ENCODE measurements at regions not wholly inside any gene's neighbourhood (a gene's known extent, or its start where the extent isn't known, plus 50 kb on each side); places are given as distances from the start of the nearest gene placed in this dataset.

DNA sequence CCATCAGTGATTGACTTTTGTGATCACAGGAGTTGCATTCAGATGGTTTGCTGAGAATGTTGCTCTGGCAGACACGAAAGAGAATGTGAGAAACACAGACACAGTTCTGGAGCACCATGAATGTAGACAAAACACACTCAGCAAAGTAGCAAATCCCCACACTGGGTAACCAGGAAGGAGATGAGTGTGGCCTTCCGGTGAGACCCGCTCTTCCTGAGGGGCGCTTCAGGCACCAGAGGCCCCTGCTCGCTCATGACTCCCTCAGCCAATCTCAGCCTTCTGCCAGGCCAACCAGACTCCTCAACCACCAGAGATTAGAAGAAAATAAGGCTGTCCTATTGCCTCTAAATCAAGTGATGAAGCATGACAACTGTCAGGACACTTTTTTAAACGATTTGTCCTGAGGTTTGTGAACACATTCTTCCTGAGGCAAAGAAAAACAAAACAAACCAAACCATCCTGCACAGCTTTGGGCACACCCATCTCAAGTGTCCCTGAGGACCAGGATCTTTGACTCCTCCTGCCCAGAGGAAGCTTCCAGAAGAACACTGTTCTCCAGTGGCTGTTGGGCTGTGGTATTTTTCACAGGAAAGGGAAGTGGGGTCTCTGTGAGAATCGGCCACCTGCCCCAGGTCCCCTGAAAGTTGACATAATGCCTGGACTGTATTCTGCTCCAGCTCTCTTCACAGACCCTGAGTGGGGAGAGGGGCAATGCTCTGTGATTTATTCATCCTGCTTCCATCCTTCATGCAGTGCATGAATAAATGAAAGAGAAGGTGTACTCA lies 152.8 kb downstream of the BCL11A start:
- DNase-seq (ENCODE audit: low read depth): no peak

DNA sequence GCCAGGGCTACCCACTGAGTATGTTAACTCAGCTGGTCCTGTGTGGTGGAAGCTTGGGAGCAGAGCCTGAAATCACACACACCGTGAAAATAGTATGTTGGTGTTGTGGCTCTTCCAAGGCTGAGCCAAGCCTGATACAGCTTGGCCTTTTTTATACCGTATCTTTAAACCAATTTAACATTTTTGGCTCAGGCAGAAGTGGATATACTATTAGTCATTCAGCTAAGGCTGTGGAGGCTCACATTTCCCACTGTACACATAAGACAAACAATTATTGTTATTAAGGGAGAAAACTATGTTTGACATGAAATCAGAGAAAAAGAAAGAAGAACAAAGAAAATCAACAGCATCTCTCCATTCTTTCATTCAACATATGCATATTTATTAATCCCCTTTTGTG lies 159.0 kb downstream of the BCL11A start:
- peak; percentile 15 for DNase-seq (ENCODE audit: low read depth)

DNA sequence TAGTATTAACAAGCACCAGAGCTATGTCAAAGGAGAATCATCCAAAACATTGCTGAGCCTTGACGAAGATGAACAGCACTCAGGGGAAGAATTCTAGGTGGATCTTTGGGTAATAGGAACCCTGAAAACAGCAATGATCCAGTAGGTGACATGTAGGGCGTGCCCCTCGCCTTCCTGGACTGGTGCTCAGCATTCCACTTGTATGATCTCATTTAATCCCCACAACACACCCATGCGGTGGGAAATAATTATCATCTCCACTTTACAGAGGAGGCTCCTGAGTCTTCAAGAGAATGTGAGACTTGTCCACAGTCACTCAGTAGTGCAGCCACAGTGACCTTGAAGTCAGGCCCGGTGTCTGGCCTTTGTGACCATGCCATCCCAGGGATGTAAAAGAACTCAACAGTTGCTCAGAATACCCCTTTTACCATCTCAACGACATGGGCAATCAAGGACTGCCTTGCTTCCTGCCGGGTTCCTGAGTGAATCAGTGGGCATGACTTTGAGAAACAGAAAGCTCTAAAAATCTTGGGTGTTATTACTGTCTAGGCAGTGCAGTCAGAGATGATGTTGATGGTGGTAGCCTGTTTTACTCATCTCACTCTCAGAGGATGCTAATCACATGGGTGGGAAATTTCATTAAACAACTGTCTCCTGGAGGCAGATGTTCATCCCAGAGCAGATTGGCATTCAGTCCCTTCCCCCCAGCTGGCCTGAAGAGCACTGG lies 161.6 kb downstream of the BCL11A start:
- DNase-seq (ENCODE audit: low read depth): no peak

DNA sequence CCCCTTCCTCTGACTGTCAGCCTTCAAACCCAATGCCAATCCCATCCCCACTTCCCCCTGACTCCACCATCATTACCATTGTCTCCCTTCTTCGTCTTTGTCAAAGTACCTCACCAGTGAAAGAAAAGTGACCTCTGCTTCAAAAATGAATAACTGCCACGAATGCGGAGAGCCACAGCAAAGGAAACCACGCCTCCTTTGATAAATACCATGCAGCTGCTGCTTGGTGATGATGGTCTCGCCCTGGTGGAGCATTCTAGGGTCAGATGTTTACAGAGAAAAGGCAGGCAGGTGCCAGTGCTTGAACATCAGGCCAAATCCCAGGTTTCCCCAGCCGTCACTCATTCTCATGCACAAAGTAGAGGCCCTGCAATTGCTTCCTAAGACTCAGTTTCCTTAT lies 162.2 kb downstream of the BCL11A start:
- DNase-seq (ENCODE audit: low read depth): no peak

DNA sequence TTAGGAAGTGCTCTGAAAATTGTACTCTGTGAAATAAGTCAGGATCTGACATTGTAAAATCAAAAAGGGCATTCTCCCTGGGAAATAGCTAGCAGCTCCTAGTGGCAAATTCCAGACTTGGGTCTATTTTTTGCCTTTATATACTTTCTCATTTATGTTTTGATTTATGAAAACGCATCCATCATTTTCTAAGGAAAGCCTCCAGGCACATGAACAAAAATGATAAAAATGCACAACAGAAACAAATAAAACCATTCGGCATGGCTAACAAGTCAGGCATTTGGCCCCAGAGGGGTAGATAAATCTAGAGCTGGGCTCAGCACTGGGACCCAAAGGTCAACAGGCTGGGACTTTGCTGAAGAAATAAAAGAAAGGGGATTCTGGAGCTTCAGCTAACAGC lies 167.0 kb downstream of the BCL11A start:
- no peak for DNase-seq (ENCODE audit: low read depth)

DNA sequence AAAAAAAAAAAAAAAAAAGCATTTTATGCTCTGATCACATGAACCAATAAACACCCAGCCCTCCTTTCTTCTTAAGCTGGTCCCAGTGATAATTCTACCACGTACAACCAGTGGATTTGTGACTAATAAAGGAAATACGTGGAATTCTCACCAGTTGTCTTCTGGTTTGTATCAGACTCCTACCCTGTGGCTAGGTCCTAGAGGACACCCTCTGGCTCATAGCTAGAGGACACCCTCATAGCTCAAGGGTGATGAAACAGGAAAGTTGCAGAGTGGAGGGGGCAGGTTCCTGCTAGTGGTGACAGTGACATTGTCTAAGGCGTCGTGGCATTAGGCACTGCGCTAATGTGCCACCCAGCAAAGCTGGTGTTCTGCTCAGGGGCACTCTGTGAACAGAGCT lies 167.8 kb downstream of the BCL11A start:
- no peak for DNase-seq (ENCODE audit: low read depth)

DNA sequence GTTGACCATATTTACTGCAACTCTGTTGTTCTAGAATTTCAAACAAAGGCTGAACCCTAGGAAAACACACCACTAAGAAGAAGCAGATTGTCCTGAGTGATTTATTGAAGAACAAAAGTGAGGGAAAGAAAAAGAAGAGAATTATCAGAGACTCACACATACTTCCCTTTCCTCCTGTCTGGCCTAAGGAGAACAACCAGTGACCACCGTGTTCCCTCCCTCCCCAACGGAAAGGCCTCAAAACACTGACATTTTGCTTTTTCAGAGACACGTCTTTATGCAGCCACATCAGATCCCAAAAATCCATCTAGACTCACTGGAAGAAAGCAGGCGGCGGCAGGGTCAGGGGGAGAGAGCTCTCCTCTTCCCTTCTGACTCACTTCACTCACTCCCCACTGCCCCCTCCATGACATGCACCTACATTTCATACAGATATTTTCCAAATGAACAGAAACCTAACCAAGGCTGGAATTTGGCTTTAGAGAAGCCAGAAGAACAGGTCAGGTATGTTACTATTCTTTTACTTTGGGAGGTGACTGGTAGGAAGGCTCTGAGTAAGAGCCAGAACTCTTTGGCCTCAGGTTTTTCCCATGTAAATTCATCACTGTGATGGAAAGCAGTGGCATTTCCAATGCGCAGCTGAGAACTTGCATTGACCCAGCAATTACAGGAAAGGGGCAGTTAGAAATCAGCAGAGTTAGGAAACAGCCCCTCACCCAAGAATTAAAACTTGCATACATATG lies 169.9 kb downstream of the BCL11A start:
- no peak for DNase-seq (ENCODE audit: low read depth)

DNA sequence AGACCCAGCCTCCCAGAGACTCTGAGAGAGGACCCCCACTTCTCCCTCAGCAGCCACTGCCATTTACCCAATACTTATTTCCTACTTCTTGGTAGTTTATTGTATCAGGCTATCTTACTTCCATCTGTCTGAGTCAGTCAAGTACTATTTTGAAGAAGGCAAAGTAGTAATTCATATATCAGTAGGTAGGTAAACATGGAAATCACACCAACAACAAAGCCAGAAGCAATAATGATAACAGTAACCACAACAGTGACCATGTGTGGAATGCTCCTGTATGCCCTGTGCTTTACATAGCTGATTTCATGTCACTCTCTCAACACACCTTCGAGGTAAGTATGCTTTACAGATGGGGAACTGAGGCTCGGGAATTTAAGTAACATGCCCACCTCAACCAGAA lies 173.0 kb downstream of the BCL11A start:
- no peak for DNase-seq (ENCODE audit: low read depth)

DNA sequence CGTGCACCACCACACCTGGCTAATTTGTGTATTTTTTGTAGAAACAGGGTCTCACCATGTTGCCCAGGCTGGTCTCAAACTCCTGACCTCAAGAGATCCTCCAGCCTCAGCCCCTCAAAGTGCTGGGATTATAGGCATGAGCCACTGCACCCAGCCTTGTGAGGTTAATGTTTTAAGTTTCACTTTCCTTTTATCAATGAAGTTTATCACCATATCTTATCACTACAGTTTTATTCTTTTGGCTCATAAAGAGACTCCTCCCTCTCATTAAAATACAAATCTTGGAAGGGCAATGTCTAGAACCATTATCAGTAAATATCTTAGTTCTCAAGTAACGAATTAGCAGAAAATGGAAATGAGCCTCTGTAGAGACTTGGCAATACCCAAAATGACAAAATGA lies 173.8 kb downstream of the BCL11A start:
- no peak for DNase-seq (ENCODE audit: low read depth)

DNA sequence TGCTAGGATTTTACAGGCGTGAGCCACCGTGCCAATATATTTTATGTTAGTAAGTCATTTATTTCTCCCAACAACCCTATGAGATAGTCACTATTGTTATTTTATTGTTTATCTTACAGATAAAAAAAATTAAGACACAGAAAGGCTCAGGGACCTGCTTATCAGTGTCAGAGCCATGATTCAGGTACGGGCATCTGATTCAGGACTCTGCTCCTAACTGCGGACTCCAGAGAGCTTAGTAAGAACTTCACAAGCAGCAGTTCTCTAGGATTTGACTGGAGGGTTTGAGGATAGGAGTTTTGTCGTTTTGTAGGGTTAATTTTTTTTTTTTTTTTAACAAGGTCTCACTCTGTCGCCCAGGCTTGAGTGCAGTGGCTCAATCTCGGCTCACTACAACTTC lies 174.2 kb downstream of the BCL11A start:
- no peak for DNase-seq (ENCODE audit: low read depth)

DNA sequence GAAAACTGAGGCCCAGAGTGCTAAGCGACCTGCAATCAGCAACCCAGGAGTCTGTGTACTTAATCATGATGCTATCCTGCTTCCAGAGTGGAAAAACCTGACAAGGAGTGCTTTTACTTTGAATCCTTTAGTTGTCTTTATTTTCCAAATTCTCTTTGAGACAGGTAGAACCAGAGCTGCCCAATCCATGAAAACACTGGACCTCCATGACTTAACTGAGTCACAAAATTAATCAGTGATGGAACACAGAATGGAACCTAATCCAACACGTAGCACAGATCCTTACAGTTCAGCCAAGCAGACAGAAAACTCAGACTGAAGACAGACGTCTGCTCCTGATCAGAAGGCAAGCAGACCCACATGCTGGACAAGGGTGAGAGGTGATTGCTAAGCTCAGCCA lies 175.6 kb downstream of the BCL11A start:
- no peak for DNase-seq (ENCODE audit: low read depth)

DNA sequence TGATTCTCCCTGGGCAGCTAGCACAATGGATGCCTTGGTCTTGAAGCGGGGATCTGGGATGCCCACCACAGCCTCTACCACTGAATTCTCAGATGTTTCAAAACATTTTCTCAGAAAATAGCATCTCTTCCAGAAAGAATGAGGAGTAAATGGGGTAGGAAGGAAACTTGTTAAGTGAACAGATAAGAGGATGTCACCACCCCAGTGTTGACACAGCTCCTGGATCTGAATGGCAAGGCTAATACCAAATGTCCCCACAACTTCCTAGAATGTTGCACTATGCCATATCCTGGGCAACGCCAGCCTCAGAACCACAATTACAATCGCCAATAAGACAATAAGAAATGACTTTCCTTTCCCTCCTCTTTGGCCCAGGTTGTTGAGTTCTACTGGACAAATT lies 177.2 kb downstream of the BCL11A start:
- no peak for DNase-seq (ENCODE audit: low read depth)

DNA sequence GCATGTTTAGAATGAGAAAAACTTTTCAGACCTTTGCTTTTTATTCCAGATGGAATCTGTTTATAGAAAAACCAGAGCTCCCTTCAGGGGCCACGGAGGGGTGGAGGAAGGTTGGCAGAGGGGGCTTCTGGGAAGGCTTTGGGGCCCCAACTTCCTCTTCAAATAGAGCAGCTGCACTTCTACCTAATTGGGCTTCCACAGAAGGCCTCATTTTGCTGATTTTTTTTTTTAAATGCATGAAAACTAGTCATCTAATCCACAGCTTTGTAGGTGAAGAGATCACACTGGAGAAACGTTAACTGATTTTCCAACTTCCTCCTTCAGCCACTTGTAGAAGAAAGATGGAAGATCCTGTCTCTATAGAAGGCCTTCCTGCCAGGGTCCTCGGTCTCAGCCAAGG lies 181.8 kb downstream of the BCL11A start:
- no peak for DNase-seq (ENCODE audit: low read depth)

DNA sequence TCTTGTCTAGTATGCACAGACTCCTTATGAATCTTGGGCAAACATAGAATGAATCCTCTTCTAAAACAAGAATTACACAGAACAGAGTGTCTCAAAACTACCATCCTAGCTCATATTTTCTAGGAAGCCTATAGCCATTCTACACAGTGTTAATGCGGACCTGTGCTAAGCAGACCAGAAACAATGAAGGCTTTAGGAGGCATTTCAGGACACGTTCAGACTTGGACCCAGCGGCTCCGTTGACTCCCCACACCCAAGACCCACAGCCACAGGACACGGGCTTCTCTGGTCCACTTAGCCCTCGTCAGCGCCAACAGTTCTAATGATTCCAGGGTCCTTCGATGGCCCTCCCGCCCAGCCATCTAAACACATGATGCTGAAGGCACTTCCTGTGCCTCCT lies 182.2 kb downstream of the BCL11A start:
- no peak for DNase-seq (ENCODE audit: low read depth)

DNA sequence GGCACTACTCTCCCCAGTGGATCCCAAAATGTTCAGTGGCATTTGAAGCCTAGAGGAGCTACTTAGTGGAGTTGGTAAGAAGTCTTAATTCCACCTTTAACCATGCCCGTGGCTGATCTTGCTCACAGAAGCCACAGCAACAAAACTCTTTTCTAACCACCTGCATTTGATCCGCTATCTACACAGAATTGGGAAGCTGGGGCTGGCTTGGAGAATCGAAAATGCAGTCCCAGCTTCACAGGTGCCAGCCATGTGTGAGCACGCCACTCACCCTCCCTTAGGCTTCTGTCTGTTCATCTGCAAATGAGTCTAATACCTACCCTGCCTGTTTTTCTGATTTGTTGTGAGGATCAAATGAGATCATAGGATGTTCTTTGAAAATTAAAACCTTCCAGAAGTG lies 182.6 kb downstream of the BCL11A start:
- no peak for DNase-seq (ENCODE audit: low read depth)

DNA sequence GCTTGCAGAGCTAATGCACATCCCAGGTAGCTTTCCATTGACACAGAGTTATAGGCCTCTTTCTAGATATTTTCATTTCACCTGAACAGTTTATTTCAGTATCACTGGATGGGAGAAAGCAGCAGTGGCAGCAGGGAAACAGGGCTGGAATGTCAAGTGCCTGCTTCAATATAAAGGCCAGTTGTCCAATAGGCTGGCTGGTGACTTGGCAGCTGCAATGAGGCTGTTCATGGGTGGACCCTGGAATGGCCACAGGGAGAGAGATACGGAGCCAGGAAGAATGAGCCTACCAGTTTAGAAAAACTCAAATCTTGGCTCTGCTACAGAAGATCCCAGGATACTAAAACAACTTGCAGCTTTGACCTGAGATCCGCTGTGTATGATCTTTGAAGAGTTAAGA lies 185.0 kb downstream of the BCL11A start:
- no peak for DNase-seq (ENCODE audit: low read depth)

DNA sequence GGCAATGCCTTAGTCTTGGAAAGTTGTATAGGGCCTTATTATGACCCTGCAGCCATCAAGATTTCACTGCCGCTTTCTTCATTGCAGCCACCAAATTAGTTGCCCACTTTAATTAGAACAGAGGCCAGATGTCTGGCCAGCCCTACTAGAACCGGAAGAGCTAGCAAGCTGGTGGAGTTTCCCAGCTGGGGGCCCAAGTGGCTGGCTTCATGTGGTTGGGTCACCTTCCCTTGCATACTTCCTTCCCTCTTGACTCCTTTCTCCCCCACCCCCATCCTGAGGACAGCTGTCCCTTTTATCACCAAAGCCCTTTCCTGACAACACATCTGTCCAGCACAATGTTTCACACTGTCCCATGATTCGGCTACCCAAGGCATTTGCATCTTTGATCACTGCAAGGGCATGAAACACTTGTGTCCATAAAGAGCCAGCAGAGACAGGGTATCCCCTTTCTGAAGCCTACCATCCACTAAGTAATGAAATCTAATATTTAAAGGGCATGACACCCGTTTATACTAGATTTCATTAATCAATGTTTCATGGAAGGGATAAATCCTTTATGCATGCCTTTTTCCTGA lies 187.2 kb downstream of the BCL11A start:
- DNase-seq (ENCODE audit: low read depth): no peak

DNA sequence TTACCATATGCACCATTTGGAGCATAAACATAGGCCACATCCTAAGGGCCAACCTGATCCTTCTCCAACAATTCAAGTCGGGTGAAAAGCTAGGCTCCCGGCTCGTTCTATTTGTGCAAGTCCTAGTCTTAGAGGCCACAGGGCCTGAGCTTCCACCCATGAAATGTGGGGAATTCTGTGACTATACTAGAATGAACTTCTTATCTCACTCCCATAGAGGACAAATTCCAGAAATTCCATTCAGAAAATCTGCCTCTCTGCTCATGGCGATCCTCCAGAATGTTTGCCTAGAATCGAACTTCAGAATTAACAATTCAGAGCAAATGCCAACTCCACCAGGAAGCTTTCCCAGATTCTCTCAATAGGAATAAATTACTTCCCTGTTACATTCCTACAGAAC lies 187.9 kb downstream of the BCL11A start:
- DNase-seq (ENCODE audit: low read depth): no peak

DNA sequence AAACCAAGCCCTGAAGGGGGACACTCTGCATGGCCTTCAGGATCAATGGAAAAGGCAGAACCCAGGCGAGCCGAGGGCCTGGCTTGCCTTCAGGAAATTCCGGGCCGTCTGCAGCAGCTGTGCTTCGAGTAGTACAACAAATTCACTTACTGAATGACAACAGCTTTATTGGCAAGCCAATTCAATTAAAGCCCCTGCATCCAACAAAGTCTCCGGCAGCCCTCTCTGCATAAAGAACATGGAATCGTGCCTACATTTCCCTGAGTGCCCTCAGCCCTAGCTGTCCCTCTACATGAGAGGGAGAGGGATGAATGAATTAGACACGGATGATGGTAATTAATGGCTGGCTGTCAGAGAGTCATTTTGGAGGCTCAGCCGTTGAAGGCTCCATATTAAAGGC lies 189.0 kb downstream of the BCL11A start:
- no peak for DNase-seq (ENCODE audit: low read depth)

DNA sequence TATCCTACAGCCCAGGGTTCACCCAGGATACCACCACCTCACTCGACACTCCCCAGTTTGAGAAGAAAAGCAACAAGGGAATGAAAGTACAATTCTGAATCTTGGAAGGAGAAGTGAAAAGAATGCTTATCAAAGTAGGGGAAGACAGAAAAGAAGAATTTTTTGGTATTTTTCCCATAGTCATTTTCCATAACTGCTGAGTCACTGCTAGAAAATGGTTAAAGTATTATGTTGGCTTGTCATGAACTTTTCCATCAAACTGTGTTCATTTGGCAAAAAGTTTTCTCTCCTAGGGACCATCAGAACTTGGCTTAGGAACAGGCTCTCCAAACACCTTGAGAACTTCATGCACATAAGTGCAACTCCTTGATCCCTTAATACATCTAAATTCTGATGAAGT lies 192.0 kb downstream of the BCL11A start:
- no peak for DNase-seq (ENCODE audit: low read depth)

DNA sequence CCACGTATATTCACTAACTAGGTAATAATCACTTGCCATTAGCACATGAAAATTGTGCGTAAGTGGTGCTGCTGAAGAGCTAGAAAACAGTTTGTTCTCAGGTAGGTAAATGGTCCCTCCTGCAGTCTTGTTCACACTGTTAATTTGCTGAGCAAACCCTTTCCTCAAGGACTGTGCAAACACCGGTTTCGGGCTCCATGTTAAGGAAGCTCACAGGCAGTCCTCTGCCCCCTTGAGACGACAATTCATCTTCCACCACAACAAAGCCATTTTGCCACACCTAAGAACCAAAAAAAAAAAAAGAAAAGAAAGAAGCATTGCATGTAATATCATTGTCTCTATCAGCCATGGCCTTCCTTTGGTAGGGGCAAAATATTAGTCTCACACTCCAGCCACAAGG lies 193.9 kb downstream of the BCL11A start:
- DNase-seq (ENCODE audit: low read depth): no peak

DNA sequence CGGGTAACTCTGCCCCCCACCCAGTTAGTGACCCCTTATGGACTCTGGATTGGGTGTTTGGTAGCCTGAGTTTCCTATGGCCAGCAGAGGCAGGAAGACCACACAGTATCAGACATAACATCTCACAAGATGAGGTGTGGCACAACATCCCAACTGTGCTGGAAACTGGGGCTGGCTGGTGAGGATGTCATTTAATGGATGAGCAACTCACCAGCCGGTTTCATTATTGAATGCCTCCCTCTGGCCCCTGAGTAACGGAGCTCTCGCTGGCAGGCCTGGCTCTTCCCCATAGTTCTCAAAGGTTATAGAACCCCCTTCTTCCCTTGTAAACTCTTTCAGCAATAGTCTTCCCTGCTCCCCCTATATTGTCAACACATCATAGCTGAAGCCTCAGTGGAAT lies 195.0 kb downstream of the BCL11A start:
- DNase-seq (ENCODE audit: low read depth): no peak

DNA sequence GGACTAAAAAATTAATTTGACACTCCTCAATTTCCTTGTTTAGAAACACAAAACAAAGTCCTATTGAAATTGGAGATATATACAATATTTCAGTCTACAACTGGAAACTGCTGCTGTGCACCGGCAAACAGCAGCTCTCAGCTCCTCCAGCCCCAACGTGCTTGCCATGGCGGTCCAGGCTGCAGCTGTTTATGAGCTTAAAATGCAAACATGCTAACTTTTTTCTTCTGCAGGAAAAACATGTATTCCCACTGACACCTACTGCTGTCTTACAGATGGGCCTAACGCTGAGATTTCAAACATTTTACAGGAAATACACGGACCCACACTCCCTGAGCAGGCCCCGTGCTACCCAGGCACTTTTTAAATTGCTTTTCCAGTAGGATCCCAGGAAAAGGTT lies 195.5 kb downstream of the BCL11A start:
- no peak for DNase-seq (ENCODE audit: low read depth)
